NCI-H1694 treated with DMSO at 0.1 percent for 48 hours (cell line): ENCODE measurements at regions not wholly inside any gene's neighbourhood (a gene's known extent, or its start where the extent isn't known, plus 50 kb on each side); places are given as distances from the start of the nearest gene placed in this dataset.

Experiments
- DNase-seq: peaks from one replicate; lab custom pipeline; 2025; lab: John Stamatoyannopoulos, UW

- no peak for DNase-seq
These were observed 1228.6 kb upstream of the EYS start for GRCh38 chr6:66935612-66936011.

GRCh38 chr6:66931787-66932186 lies 1224.8 kb upstream of the EYS start:
- DNase-seq, result no peak

GRCh38 chr6:66930559-66931290 lies 1223.7 kb upstream of the EYS start:
- DNase-seq, result no peak

- no peak for DNase-seq
These were observed 1219.0 kb upstream of the EYS start for GRCh38 chr6:66926060-66926459.

GRCh38 chr6:66913657-66914056 lies 1206.6 kb upstream of the EYS start:
- DNase-seq, result no peak

GRCh38 chr6:66902457-66902856 lies 1195.4 kb upstream of the EYS start:
- DNase-seq, result no peak

GRCh38 chr6:66900133-66901083 lies 1193.4 kb upstream of the EYS start:
- no peak for DNase-seq

- no peak for DNase-seq
These were observed 1190.5 kb upstream of the EYS start for GRCh38 chr6:66897576-66897975.

GRCh38 chr6:66896415-66896814 lies 1189.4 kb upstream of the EYS start:
- DNase-seq, result no peak

- no peak for DNase-seq
These were observed 1176.4 kb upstream of the EYS start for GRCh38 chr6:66883453-66883852.

- no peak for DNase-seq
These were observed 1159.8 kb upstream of the EYS start for GRCh38 chr6:66866801-66867200.

GRCh38 chr6:66865771-66866170 lies 1158.7 kb upstream of the EYS start:
- no peak for DNase-seq

- DNase-seq, result no peak
These were observed 1154.0 kb upstream of the EYS start for GRCh38 chr6:66861007-66861541.

- no peak for DNase-seq
These were observed 1153.3 kb upstream of the EYS start for GRCh38 chr6:66860328-66860727.

- no peak for DNase-seq
These were observed 1151.2 kb upstream of the EYS start for GRCh38 chr6:66858196-66858595.

GRCh38 chr6:66854014-66854413 lies 1147.0 kb upstream of the EYS start:
- DNase-seq, result no peak

- DNase-seq, result no peak
These were observed 1144.9 kb upstream of the EYS start for GRCh38 chr6:66851930-66852329.

GRCh38 chr6:66849843-66850242 lies 1142.8 kb upstream of the EYS start:
- DNase-seq, result no peak

- no peak for DNase-seq
These were observed 1141.4 kb upstream of the EYS start for GRCh38 chr6:66848244-66848953.

GRCh38 chr6:66838764-66839163 lies 1131.7 kb upstream of the EYS start:
- DNase-seq, result no peak

- DNase-seq, result no peak
These were observed 1118.5 kb upstream of the EYS start for GRCh38 chr6:66825539-66825938.

- no peak for DNase-seq
These were observed 1107.1 kb upstream of the EYS start for GRCh38 chr6:66814156-66814555.
